NCI-H146 (cell line): ENCODE measurements at regions not wholly inside any gene's neighbourhood (a gene's known extent, or its start where the extent isn't known, plus 50 kb on each side); places are given as distances from the start of the nearest gene placed in this dataset.

ENCODE experiments used
- DNase-seq: peaks from one replicate; lab custom pipeline; 2025; lab: John Stamatoyannopoulos, UW

- DNase-seq: no peak
Observed at GRCh38 chr14:22452330-22452729, 136.7 kb downstream of the DAD1 start.

- no peak for DNase-seq
Observed at GRCh38 chr14:22450266-22450665, 138.8 kb downstream of the DAD1 start.

DNA sequence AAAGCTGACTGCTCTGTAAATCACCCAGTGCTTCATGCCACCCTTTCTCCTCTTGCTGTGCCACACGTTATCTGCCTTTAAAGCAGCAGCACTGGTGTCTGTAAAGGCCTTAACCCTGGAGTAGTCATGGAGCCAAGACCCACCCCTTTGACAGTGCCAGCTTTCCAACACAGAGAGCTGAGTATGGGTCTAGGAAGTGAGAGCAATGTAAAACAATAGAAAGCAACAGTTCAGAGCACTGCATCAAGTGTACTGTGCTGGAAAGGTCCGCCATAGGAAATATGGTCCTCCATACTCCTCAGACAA, 139.5 kb downstream of the DAD1 start:
- no peak for DNase-seq

GRCh38 chr14:22448905-22449599, 140.0 kb downstream of the DAD1 start:
- no peak for DNase-seq

DNA sequence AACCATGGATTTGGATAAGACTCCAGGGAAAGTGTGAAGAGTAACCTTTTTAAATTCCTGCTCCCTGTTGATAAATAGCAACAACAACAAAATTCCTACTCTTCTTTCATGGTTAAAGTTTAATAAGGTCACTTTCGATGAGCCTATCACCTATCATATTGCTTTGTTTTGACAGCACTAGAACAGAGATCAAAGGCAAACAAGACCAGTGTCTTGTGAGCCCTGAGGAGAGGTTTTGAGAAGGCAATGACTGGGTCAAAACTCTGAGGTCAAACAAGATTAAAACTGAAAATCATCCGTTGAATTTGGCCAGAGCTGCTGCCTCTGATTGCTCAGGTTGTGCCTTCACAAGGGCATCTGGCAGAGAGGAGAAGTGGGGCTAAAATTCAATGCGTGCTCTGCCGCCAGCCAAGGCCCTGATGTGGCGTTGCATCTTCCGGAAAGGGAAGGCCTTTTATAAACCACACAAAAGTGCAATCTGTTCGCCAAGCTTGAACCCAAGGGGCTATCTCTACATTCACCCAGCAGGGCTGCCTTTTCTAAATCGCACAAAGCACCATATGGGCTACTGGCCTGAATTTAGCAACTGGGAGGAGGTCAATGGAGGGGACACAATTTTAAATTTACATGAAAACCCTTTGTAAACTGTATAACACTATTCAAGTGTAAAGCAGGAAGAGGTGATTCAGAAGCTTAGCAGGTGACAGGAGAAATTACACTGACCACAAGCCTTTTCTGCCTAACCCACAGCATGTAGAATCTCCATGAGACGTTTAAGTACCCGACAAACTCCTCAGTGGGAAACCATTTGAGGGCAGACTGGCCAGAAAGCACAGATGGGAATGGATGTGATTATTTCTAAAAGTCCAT, 140.8 kb downstream of the DAD1 start:
- no peak for DNase-seq

- peak; percentile 7 for DNase-seq
Observed at GRCh38 chr14:22438742-22439141, 150.3 kb downstream of the DAD1 start.

GRCh38 chr14:22434901-22435550, 154.0 kb downstream of the DAD1 start:
- DNase-seq: no peak

GRCh38 chr14:22434030-22434429, 155.0 kb downstream of the DAD1 start:
- no peak for DNase-seq

- DNase-seq: no peak
Observed at GRCh38 chr14:22433069-22433468, 156.0 kb downstream of the DAD1 start.

DNA sequence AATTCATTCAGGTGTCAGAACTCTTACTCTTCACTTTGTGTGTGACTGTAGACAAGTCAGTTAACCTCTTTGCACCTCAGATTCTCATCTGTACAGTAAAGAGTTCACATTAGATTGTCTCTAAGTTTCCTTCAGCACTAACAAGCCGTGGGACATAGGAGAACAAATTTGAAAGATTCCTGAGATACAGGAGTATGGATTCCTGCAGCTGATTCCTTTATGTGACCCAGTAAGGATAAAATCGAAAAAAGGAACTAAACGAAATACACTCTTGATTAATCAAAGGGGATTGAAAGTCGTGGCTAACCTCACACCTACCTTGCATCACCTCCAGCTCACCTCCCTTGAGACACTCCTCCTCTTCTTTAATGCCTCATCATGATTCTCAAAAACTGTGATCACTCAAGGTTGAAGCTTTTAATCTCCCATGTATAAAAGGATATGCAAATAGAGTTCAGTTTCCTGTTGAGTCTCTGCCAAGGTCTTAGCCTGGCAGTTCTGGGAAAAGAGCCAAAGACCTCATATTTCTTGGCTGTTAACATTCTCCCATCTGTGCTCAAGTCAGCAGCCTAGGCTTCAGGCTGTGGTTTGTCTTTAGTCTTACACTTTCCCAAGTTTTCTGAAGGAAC, 156.6 kb downstream of the DAD1 start:
- no peak for DNase-seq

GRCh38 chr14:22429546-22430294, 159.3 kb downstream of the DAD1 start:
- no peak for DNase-seq

GRCh38 chr14:22428700-22429291, 160.2 kb downstream of the DAD1 start:
- DNase-seq: no peak

DNA sequence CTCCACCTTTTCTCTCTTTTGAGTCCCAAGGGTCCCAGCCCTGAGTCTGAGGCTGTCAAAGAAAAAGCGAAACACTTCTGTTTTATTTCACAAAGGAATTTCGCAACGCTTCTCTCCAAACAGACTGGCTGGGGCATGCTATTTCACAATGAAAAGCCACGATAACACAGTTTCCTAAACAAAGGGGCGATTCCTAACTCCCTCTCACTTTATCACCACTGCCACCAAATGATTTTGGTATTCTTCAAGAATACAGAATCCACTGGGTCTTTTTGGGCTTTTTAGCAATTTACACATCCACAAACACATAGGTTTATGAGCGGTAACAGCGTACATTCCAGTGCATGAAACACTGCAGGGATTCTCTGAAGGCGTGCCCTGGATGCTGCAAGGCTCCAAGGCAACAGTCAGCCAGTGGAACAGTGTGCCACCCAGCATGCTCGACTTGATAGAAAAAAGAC, 161.2 kb downstream of the DAD1 start:
- no peak for DNase-seq

- DNase-seq: no peak
Observed at GRCh38 chr14:22426711-22427110, 162.3 kb downstream of the DAD1 start.

- DNase-seq: no peak
Observed at GRCh38 chr14:22423958-22424357, 165.1 kb downstream of the DAD1 start.

GRCh38 chr14:22422238-22422637, 166.8 kb downstream of the DAD1 start:
- no peak for DNase-seq

DNA sequence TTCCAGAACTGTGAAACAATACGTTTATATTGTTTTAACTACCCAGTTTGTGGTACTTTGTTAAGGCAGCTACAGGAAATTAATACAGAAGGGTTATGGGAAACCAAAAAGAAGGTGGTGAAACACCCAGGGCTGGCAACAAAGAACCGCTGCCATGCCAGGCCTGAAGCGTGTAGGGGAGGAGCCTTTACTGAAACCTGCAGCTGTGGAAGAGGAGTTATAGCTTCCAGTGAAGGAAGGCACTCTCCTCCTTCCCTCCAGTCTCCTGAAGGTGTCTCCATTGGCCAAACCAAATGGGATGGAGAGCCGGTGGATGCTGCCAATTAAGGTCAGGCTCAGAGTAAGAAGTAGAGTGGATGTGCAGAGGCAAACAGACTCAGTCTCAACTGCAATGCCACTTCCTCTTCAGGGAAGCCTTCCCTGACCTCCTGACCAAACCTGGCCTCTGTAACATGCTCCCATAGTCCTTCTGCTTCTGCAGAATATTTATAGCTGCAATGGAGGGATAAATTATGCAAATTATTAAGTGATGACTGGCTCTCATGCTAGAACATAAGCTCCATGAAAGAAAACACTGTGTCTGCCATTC, 168.3 kb downstream of the DAD1 start:
- no peak for DNase-seq

- no peak for DNase-seq
Observed at GRCh38 chr14:22419620-22420019, 169.4 kb downstream of the DAD1 start.

- DNase-seq: no peak
Observed at GRCh38 chr14:22418631-22419030, 170.4 kb downstream of the DAD1 start.

GRCh38 chr14:22417914-22418313, 171.1 kb downstream of the DAD1 start:
- DNase-seq: no peak

- no peak for DNase-seq
Observed at GRCh38 chr14:22416193-22416592, 172.8 kb downstream of the DAD1 start.
